Hepatocyte (in vitro differentiated cells): ENCODE measurements at regions not wholly inside any gene's neighbourhood (a gene's known extent, or its start where the extent isn't known, plus 50 kb on each side); places are given as distances from the start of the nearest gene placed in this dataset.

Experiments used
- DNase-seq: peaks from one replicate; pipeline ENCODE4 v3.0.0-alpha.2; 2016; ENCODE audit warnings: low spot score
- H2AFZ ChIP-seq: fragments of 200-600 bp; sonication (generic); 2 replicates; pipeline ENCODE4 v1.6.0; 2016; ENCODE audit warnings: antibody characterized with exemption, mild to moderate bottlenecking
- H3K27ac ChIP-seq: fragments of 200-600 bp; sonication (generic); 2 replicates; pipeline ENCODE4 v1.5.1; 2016; ENCODE audit warnings: mild to moderate bottlenecking
- H3K27me3 ChIP-seq: fragments of 200-600 bp; sonication (generic); 2 replicates; pipeline ENCODE4 v1.6.1; 2016
- H3K36me3 ChIP-seq: fragments of 200-600 bp; sonication (generic); replicated peaks from 2 replicates; pipeline ENCODE4 v1.5.1; 2016; ENCODE audit warnings: low read depth; ENCODE audit not compliant: insufficient read depth
- H3K4me1 ChIP-seq: fragments of 200-600 bp; sonication (generic); 2 replicates; pipeline ENCODE4 v1.5.1; 2016; ENCODE audit warnings: mild to moderate bottlenecking, moderate library complexity; ENCODE audit not compliant: insufficient read depth
- H3K4me2 ChIP-seq: fragments of 200-600 bp; sonication (generic); 2 replicates; pipeline ENCODE4 v1.6.0; 2016
- H3K4me3 ChIP-seq: fragments of 200-600 bp; sonication (generic); 2 replicates; pipeline ENCODE4 v1.5.1; 2016; ENCODE audit warnings: mild to moderate bottlenecking
- H3K79me2 ChIP-seq: fragments of 200-600 bp; sonication (generic); 2 replicates; pipeline ENCODE4 v1.6.0; 2017; ENCODE audit warnings: mild to moderate bottlenecking
- H3K9me2 ChIP-seq: fragments of 200-600 bp; sonication (generic); replicated peaks from 2 replicates; pipeline ENCODE4 v1.6.0; 2017; ENCODE audit warnings: mild to moderate bottlenecking; ENCODE audit not compliant: insufficient read depth
- H3K9me3 ChIP-seq: fragments of 200-600 bp; sonication (generic); 2 replicates; pipeline ENCODE4 v1.5.1; 2016; ENCODE audit warnings: low read depth, mild to moderate bottlenecking
- H4K20me1 ChIP-seq: fragments of 200-600 bp; sonication (generic); 2 replicates; pipeline ENCODE4 v1.6.0; 2016; ENCODE audit warnings: mild to moderate bottlenecking; ENCODE audit not compliant: insufficient read depth, poor library complexity, severe bottlenecking
- EZH2 ChIP-seq: fragments of 200-600 bp; sonication (generic); IDR thresholded peaks from 2 replicates; pipeline ENCODE4 v1.6.1; 2016; ENCODE audit warnings: antibody characterized with exemption, mild to moderate bottlenecking, borderline replicate concordance
- EZH2phosphoT487 ChIP-seq: fragments of 200-600 bp; sonication (generic); IDR thresholded peaks from one replicate; pipeline ENCODE4 v1.6.1; 2018; ENCODE audit warnings: antibody characterized with exemption, mild to moderate bottlenecking, low read depth, moderate library complexity; ENCODE audit not compliant: unreplicated experiment, severe bottlenecking
- WGBS: methylation state at CpG from one replicate; pipeline ENCODE4 v1.1.6; 2016; ENCODE audit warnings: low lambda C conversion rate; ENCODE audit errors: missing lambda C conversion rate; 5-methylcytosine and 5-hydroxymethylcytosine counted together
- TF ChIP-seq, protein P1 (sequence below): fragments of 200-600 bp; sonication (generic); IDR thresholded peaks from 2 replicates; pipeline ENCODE4 v1.5.1; 2016; ENCODE audit warnings: antibody characterized with exemption, mild to moderate bottlenecking; ENCODE audit not compliant: poor library complexity

DNA sequence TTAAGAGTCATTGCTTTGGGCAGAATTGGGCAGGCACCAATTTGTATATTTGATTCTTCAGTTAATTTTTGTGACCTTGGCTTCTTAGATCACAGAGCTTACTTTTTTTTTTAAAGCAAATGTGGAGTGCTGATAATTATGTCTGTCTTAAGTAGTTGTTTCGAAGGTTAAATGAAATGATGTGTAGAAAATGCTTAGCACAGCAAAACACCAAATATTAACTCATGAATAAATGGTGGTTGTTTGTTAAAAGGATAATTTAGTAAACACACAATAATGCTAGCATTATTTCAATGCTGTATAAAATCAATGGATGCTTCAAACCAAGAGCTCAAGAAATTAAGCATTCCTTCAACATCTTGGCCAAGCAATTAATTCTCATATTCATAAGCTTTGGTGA, 143.4 kb downstream of the LPIN1 start:
- H3K27me3 ChIP-seq = no peaks in the 10 kb centered on the region
- H3K9me2 ChIP-seq = no peaks in the 10 kb centered on the region
- no peaks in the 10 kb centered on the region for H3K79me2 ChIP-seq
- DNase-seq = no peak
- no peak overlapping the region for H3K4me3 ChIP-seq
- TF ChIP-seq EZH2phosphoT487 (no peak), EZH2 (no peak)
- TF ChIP-seq, protein P1, sequence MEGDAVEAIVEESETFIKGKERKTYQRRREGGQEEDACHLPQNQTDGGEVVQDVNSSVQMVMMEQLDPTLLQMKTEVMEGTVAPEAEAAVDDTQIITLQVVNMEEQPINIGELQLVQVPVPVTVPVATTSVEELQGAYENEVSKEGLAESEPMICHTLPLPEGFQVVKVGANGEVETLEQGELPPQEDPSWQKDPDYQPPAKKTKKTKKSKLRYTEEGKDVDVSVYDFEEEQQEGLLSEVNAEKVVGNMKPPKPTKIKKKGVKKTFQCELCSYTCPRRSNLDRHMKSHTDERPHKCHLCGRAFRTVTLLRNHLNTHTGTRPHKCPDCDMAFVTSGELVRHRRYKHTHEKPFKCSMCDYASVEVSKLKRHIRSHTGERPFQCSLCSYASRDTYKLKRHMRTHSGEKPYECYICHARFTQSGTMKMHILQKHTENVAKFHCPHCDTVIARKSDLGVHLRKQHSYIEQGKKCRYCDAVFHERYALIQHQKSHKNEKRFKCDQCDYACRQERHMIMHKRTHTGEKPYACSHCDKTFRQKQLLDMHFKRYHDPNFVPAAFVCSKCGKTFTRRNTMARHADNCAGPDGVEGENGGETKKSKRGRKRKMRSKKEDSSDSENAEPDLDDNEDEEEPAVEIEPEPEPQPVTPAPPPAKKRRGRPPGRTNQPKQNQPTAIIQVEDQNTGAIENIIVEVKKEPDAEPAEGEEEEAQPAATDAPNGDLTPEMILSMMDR = no peak
- H3K36me3 ChIP-seq = no peaks in the 10 kb centered on the region
- 100% methylated on average over 1 of the region's 1 CpG for WGBS
- no peak overlapping the region for H3K27ac ChIP-seq
- peaks cover 4% of the 10 kb centered on the region for H3K9me3 ChIP-seq
- H3K4me2 ChIP-seq = no peak overlapping the region
- H2AFZ ChIP-seq = no peak overlapping the region
- H3K4me1 ChIP-seq = no peaks in the 10 kb centered on the region
- no peaks in the 10 kb centered on the region for H4K20me1 ChIP-seq

DNA sequence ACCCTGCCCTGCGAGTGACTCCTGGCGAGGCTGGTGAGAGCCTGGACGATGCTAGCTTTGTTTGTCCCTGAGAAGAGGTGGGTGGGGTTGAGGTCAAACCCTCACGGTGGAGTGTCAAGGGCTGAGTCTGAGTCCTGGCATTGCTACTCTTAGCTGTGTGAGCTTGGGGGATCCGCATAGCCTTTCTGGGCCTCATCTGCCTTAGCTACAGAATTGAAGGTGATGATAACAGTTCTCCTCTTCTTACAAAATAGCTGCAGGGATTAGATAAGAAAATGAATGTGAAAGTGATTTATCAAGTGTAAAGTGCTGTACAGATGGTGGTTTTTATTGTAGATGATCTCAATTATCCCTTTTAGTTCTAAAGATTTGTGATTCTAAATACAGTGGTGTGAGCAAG, 144.6 kb downstream of the LPIN1 start:
- Histone ChIP-seq H4K20me1 (no peaks in the 10 kb centered on the region), H2AFZ (no peak overlapping the region), H3K79me2 (no peaks in the 10 kb centered on the region), H3K4me1 (no peaks in the 10 kb centered on the region), H3K4me2 (no peak overlapping the region), H3K27me3 (no peaks in the 10 kb centered on the region), H3K36me3 (no peaks in the 10 kb centered on the region), H3K27ac (no peak overlapping the region), H3K4me3 (no peak overlapping the region), H3K9me3 (peaks cover 4% of the 10 kb centered on the region), H3K9me2 (no peaks in the 10 kb centered on the region)
- 83% methylated on average over 5 of the region's 5 CpGs for WGBS
- TF ChIP-seq EZH2phosphoT487 (no peak), EZH2 (no peak)
- TF ChIP-seq, protein P1 = no peak
- DNase-seq = no peak

DNA sequence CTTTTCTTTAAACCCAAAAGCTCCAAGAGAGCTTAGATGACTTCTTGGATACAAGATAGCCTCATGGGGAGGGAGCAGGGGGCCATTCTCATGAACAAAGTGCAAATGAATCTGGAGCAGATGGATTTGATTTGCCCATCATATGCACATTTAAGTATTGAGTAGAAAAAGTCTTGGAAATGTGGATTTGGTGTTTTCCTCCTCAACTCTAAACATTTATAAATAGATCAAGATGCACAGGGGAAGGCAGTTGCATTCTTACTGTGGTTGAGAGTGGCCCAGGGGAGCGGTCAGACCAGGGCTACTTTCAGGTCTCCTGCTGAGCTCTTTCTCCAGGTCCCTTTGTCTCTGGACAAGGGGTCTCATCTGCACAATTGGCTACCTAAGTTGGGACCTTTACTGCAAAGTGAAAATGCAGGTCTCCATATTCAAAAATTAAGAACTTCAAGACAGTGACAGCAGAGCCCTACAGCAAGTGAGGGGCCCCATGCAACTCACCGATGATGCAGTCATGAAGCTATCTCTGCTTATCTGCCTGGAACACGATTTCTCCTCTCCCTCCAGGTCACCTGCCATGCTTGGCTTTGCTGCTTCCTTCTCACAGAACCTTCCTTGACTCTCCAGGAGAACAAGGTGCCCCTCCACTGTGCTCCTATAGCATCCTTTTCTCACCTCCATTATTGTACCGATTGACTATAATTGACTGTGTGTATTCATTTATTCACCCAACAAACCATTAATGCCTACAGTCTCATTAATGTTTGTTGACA, 145.4 kb downstream of the LPIN1 start:
- Histone ChIP-seq H3K27me3 (no peaks in the 10 kb centered on the region), H3K4me3 (no peak overlapping the region), H3K9me3 (peaks cover 4% of the 10 kb centered on the region), H3K36me3 (no peaks in the 10 kb centered on the region), H3K27ac (no peak overlapping the region), H3K4me2 (no peak overlapping the region), H3K4me1 (no peaks in the 10 kb centered on the region), H3K9me2 (no peaks in the 10 kb centered on the region), H2AFZ (no peak overlapping the region), H4K20me1 (no peaks in the 10 kb centered on the region), H3K79me2 (no peaks in the 10 kb centered on the region)
- 88% methylated on average over 4 of the region's 4 CpGs for WGBS
- DNase-seq = no peak
- TF ChIP-seq EZH2 (no peak), EZH2phosphoT487 (no peak)
- TF ChIP-seq, protein P1 = no peak
